HG03280 (cell line): ENCODE measurements at regions not wholly inside any gene's neighbourhood (a gene's known extent, or its start where the extent isn't known, plus 50 kb on each side); places are given as distances from the start of the nearest gene placed in this dataset.

Experiments used
- ATAC-seq: cut with Tn5 transposase; IDR thresholded peaks from one replicate; pipeline ENCODE4 v1.9.1; 2021; ENCODE audit warnings: mild to moderate bottlenecking, moderate library complexity; ENCODE audit not compliant: unreplicated experiment

DNA sequence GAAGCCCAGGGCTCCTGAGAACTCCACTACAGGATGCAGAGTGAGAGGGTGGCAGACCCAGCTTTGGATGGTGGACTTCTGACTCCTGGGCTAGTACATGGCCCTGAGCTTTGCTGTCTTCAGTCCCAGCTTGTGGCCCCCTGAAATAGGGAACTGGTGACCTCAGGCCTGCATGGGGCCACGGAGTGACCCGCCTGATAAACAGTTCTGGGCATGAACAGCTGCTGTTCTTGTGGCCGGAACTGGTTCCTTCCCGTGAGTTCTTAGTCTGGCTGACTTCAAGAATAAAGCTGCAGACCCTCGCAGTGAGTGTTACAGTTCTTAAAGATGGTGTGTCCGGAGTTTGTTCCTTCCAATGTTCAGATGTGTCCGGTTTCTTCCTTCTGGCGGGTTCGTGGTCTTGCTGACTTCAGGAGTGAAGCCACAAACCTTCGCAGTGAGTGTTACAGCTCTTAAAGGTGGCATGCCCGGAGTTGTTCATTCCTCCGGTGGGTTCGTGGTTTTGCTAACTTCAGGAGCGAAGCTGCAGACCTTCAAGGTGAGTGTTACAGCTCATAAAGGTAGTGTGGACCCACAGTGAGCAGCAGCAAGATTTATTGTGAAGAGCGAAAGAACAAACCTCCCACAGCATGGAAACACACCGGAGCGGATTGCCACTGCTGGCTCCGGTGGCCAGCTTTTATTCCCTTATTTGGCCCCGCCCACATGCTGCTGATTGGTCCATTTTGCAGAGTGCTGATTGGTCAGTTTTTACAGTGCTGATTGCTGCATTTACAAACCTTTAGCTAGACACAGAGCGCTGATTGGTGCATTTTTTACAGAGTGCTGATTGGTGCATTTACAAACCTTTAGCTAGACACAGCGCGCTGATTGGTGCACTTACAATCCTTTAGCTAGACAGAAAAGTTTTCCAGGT is 268.0 kb downstream of the ZEB1 start:
- no peak for ATAC-seq

DNA sequence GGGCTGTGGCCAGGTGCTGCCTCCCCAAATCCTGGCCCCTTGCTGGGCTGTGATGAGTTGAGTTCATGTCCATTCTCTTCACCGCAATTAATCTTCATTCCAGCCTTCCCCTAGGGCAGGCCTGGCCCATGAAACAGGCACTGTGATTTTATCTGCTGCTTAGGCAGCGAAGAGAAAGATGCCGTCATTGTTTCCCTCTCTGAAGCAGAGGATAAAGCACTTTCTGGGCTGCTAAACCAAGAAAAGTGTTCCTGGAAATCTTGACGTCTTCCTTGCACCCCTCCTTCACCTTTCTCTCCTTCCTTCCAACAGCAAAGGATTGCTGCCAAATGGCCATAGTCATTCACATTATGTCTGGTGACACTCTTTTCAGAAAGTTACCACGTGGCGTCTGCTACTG is 265.9 kb downstream of the ZEB1 start:
- no peak for ATAC-seq

DNA sequence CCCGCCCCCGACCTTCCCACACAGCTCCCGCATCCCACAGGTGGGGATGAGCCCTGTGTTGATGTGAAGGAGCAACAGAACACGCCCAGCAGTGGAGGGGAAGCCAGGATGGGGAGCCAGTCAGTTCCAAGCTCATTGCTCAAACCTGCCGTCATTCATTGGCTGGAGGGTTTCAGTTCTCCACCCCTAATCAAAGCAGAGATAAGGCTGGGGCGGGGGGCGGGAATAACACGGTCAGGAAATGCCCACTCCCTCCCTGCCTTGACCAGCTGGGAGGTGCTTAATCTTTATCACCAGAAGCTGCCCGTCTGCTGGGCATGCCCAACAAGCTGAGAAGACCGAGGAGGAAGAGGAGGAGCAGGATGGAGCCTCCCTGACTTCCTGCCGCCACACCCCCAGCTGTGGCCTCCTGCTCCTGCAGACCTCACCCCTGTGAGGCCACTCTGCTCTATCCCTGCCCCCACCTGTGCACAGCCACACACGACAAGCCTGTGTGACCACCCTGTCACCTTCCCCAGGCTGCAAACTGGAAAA is 265.1 kb downstream of the ZEB1 start:
- ATAC-seq: no peak

DNA sequence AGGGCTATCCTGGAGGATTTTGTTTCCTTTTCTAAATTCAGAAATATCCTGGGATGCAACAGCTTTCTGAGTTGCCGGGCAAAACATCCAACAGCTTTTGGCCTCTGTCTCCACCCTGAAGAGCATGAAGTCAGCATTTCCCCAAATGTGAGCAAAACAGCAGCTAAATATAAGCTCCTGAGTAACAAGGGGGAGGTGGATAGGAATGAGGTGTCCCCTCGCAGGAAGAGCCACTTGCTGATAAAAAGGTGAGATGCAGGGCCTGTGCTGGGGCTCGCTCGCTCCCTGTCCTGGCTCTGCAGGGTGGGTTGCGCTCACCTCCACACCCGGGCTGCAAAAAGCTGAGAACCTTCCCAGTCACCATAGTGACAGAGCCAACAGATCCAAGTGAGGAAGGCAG is 264.3 kb downstream of the ZEB1 start:
- ATAC-seq: no peak

DNA sequence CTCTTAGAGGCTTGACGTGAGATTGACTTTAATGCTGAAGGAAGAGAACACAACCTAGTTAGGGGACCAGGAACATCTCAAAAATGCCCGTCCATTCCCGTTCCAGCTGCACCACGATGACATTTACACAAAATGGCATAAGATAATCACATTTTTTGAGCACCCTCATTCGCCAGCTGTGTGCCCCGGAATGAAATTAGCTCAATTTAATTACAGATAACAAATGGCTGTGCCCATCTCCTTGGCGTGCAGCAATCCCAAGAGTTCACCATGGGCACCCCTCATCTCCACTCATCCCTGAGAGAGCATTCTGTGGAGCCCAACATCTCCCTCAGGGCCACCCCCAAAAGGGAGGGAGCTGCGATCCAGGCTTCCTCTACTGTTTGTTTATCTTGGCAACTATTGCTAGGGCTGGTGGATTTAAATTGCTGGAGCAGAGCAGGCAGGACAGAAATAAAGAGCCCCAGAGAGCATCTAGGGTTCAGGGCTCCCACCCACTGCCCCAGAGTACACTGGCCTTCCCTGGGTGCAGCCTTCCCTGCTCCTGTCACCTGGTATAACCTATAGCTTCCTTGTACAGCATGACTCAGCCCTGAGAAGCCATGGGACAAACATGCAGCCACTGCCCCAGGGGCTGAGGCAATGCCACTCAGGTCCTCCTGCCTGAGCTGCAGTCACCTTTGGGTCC is 263.5 kb downstream of the ZEB1 start:
- no peak for ATAC-seq

DNA sequence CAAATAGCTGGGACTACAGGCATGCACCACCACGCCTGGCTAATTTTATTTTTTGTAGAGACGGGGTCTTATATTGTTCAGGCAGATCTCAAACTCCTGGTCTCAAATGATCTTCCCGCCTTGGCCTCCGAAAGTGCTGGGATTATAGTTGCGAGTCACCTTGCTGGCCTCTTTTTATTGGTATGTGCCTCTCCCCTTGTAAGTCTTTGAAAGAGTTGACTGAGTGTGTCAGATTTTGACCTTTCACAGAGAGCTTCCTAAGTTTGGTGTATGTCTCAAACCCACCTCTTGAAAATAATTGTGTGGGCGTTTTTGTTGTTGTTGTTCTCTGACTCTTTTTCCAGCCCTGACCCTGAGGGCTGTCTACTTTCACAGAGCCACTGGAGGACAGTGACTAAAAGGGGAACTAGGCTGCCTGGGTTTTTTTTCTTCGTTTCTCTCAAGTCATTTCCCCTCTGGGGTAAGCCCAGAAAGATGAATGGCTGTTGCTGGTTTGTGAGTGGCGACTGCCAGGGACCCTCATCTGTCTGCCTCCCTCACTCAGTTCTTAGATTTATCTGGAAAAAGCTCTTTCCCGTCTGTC is 262.8 kb downstream of the ZEB1 start:
- ATAC-seq: peak; percentile 48

DNA sequence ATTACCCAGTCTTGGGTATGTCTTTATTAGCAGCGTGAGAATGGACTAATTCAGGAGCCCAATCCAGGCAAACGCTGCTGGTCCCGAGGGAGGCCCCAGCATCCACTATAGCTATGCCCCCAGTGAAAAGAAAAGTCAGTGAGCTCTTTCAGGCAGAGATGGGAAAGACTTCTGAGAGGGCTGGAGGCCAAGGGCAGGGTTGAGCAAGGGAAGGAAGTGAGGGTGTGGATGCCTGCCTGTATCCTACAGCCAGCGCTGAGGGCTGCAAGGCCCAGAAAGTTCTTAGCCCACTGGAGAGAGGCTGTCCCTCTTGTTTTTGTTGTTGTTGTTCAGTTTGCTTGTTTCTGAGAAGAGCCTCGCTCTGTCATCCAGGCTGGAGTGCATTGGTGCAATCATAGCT is 261.6 kb downstream of the ZEB1 start:
- ATAC-seq: no peak
